HepG2 (cell line): ENCODE measurements at regions not wholly inside any gene's neighbourhood (a gene's known extent, or its start where the extent isn't known, plus 50 kb on each side); places are given as distances from the start of the nearest gene placed in this dataset.

ENCODE experiments used
- ATAC-seq: fragments of 200-7000 bp; cut with Tn5 transposase; 3 replicates; pipeline ENCODE4 v1.9.1; 2020; ENCODE audit warnings: mild to moderate bottlenecking, moderate library complexity
- BruUV-seq: library from RNA; stranded (reverse); fragments of 400-500 nt; replicated peaks from 2 replicates; lab custom pipeline; 2021; lab: Mats Ljungman, UMichigan
- CTCF ChIA-PET: fragments of 300-600 bp; formaldehyde crosslinking; extraction: SDS; loops from one replicate; lab custom pipeline; 2021; ENCODE audit warnings: low total read pairs, inconsistent platforms, low intra/inter-chr PET ratio; lab: Yijun Ruan, JAX
- POLR2A ChIA-PET: fragments of 350-600 bp; sonication (Branson Sonifier 250); formaldehyde crosslinking; loops from one replicate; lab custom pipeline; 2020; ENCODE audit warnings: antibody characterized with exemption, inconsistent platforms; lab: Yijun Ruan, JAX
- DNase-seq: peaks from one replicate; pipeline ENCODE4 v3.0.0-alpha.2; 2015; ENCODE audit warnings: low spot score
- FAIRE-seq: peaks from 3 replicates; lab custom pipeline; 2011; peaks lifted over from hg19 to GRCh38; lab: Jason Lieb, UNC
- H2AFZ ChIP-seq: one replicate; pipeline ENCODE4 v1.6.1; 2011; ENCODE audit warnings: low read length, inconsistent platforms
- H3K27ac ChIP-seq: fragments of 300-600 bp; 3 replicates; pipeline ENCODE4 v1.8.0; 2011; ENCODE audit warnings: mixed run types, mild to moderate bottlenecking, mixed read lengths, low read length, inconsistent platforms; ENCODE audit not compliant: insufficient read depth; ENCODE audit errors: extremely low read length
- H3K27me3 ChIP-seq, 2 experiments: fragments of 200-600 bp in 1 of 2; 2 replicates in 1 of 2; 3 replicates in 1 of 2; pipeline versions ENCODE4 v1.6.0 to v1.8.0; 2011; ENCODE audit warnings: low read length in 2 of 2, mild to moderate bottlenecking in 2 of 2, moderate library complexity in 2 of 2, inconsistent platforms in 1 of 2; ENCODE audit not compliant: insufficient read depth in 2 of 2, control insufficient read depth in 1 of 2
- H3K36me3 ChIP-seq, 2 experiments: fragments of 200-600 bp in 1 of 2; replicated peaks in 1 of 2; 2 replicates in 1 of 2; 3 replicates in 1 of 2; pipeline versions ENCODE4 v1.5.1 to v1.8.0; 2011; ENCODE audit warnings: low read length in 2 of 2, inconsistent platforms in 1 of 2; ENCODE audit not compliant: insufficient read depth in 2 of 2, control insufficient read depth in 1 of 2
- H3K4me1 ChIP-seq: 2 replicates; pipeline ENCODE4 v1.5.1; 2012; ENCODE audit warnings: low read length, inconsistent platforms; ENCODE audit not compliant: insufficient read depth
- H3K4me2 ChIP-seq: 2 replicates; pipeline ENCODE4 v1.6.0; 2011; ENCODE audit warnings: low read depth, low read length, inconsistent platforms
- H3K4me3 ChIP-seq, 3 experiments: fragments of 200-600 bp in 1 of 3; sonication (generic), shearing (Covaris generic) in 1 of 3; replicated peaks in 1 of 3; 2 replicates each; pipeline ENCODE4 v1.5.1; 2011 to 2016; ENCODE audit warnings: low read length in 3 of 3, inconsistent platforms in 2 of 3, low read depth in 2 of 3, mild to moderate bottlenecking in 2 of 3, control low read depth in 1 of 3, mixed read lengths in 1 of 3; ENCODE audit not compliant: insufficient read depth in 1 of 3
- H3K79me2 ChIP-seq: one replicate; pipeline ENCODE4 v1.6.1; 2011; ENCODE audit warnings: low read length, inconsistent platforms; ENCODE audit not compliant: insufficient read depth
- H3K9ac ChIP-seq: 2 replicates; pipeline ENCODE4 v1.6.0; 2011; ENCODE audit warnings: mild to moderate bottlenecking, low read depth, low read length, inconsistent platforms; ENCODE audit not compliant: insufficient read depth
- H3K9me3 ChIP-seq: 2 replicates; pipeline ENCODE4 v1.5.1; 2012; ENCODE audit warnings: mild to moderate bottlenecking, low read length
- H4K20me1 ChIP-seq: 2 replicates; pipeline ENCODE4 v1.6.0; 2011; ENCODE audit warnings: inconsistent platforms, mild to moderate bottlenecking, low read length, moderate library complexity; ENCODE audit not compliant: insufficient read depth
- ERF ChIP-seq: IDR thresholded peaks from 2 replicates; pipeline ENCODE4 v1.6.1; 2018; ENCODE audit warnings: missing biosample characterization, missing genetic modification reagents
- ETV5 ChIP-seq: IDR thresholded peaks from 2 replicates; pipeline ENCODE4 v1.6.1; 2018; ENCODE audit warnings: missing biosample characterization, missing genetic modification reagents, inconsistent platforms, borderline replicate concordance
- FOXP1 ChIP-seq, 2 experiments: fragments of 450-650 bp in 1 of 2; IDR thresholded peaks; 2 replicates each; pipeline ENCODE4 v1.6.1; 2017 to 2018; ENCODE audit warnings: antibody characterized with exemption in 1 of 2
- HOXD1 ChIP-seq: sonication (generic); formaldehyde crosslinking; IDR thresholded peaks from 2 replicates; pipeline ENCODE4 v1.5.0; 2020; ENCODE audit warnings: missing genetic modification reagents
- MED1 ChIP-seq: sonication (generic); formaldehyde crosslinking; IDR thresholded peaks from 2 replicates; pipeline ENCODE4 v1.4.0; 2020; ENCODE audit warnings: missing genetic modification reagents
- NFYC ChIP-seq: IDR thresholded peaks from 2 replicates; pipeline ENCODE4 v1.6.1; 2016; ENCODE audit warnings: missing genetic modification reagents, missing compliant biosample characterization
- NKX3-1 ChIP-seq: sonication (generic); formaldehyde crosslinking; IDR thresholded peaks from 2 replicates; pipeline ENCODE4 v1.5.0; 2020; ENCODE audit warnings: missing genetic modification reagents
- POGZ ChIP-seq: sonication (generic); formaldehyde crosslinking; IDR thresholded peaks from 2 replicates; pipeline ENCODE4 v1.4.0; 2020; ENCODE audit warnings: mild to moderate bottlenecking, missing genetic modification reagents
- ZNF136 ChIP-seq: sonication (generic); formaldehyde crosslinking; IDR thresholded peaks from 2 replicates; pipeline ENCODE4 v1.8.1; 2022; ENCODE audit warnings: low read depth, mild to moderate bottlenecking, moderate library complexity, missing genetic modification reagents
- ZNF17 ChIP-seq: sonication (generic); formaldehyde crosslinking; IDR thresholded peaks from 2 replicates; pipeline ENCODE4 v1.5.0; 2020; ENCODE audit warnings: mild to moderate bottlenecking, missing genetic modification reagents
- ZNF224 ChIP-seq: sonication (generic); formaldehyde crosslinking; IDR thresholded peaks from 2 replicates; pipeline ENCODE4 v1.5.0; 2020; ENCODE audit warnings: mild to moderate bottlenecking, missing genetic modification reagents
- ZNF354B ChIP-seq: sonication (generic); formaldehyde crosslinking; IDR thresholded peaks from 2 replicates; pipeline ENCODE4 v1.8.0; 2022; ENCODE audit warnings: mild to moderate bottlenecking, missing genetic modification reagents
- ZNF484 ChIP-seq: sonication (generic); formaldehyde crosslinking; IDR thresholded peaks from 2 replicates; pipeline ENCODE4 v1.5.1; 2020; ENCODE audit warnings: mild to moderate bottlenecking, low read depth, missing genetic modification reagents, borderline replicate concordance
- ZNF547 ChIP-seq: sonication (generic); formaldehyde crosslinking; IDR thresholded peaks from 2 replicates; pipeline ENCODE4 v1.5.1; 2020; ENCODE audit warnings: mild to moderate bottlenecking, missing genetic modification reagents
- ZNF883 ChIP-seq: sonication (generic); formaldehyde crosslinking; IDR thresholded peaks from 2 replicates; pipeline ENCODE4 v1.5.1; 2020; ENCODE audit warnings: mild to moderate bottlenecking, missing genetic modification reagents; ENCODE audit errors: not compliant biosample characterization
- in situ Hi-C: cut with HindIII; loops from 2 replicates; pipeline ENCODE4 v1.10.0; 2017; ENCODE audit warnings: low pct_unique_long_range_greater_than_20kb; ENCODE audit not compliant: extremely low pct_ligation_motif_present
- intact Hi-C: fragments of 100-400 bp; cut with micrococcal nuclease; formaldehyde crosslinking; loops from one replicate; pipeline ENCODE4 v1.10.0; 2022; ENCODE audit not compliant: unreplicated experiment
- TF ChIP-seq, protein P1 (sequence below): IDR thresholded peaks from 2 replicates; pipeline ENCODE4 v1.6.1; 2016; ENCODE audit warnings: missing biosample characterization, missing genetic modification reagents, low read depth

DNA sequence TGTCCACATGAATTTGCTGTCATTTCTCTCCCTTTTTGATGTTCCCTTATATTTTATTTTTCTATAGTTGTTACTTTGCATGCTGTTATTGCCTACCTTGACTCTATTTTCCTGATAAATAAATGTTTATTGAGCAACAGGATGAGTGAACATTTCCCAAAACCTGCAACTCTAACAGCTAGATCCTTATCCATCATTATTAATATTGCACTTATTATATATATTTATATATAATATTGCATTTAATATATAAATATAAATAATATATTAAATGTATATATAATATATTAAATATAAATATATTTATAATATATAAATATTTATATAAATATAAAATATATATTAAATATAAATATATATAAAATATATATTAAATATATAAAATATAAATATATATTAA, 436.1 kb upstream of the MMADHC start:
- Histone ChIP-seq H3K9me3 (no peaks in the 10 kb centered on the region), H3K4me2 (no peak overlapping the region), H3K79me2 (no peaks in the 10 kb centered on the region), H3K27ac (no peak overlapping the region), H3K27me3 (no peaks in the 10 kb centered on the region), H4K20me1 (no peaks in the 10 kb centered on the region), H3K9ac (no peak overlapping the region), H2AFZ (no peak overlapping the region), H3K4me3 (no peak overlapping the region), H3K4me1 (no peaks in the 10 kb centered on the region), H3K36me3 (no peaks in the 10 kb centered on the region)
- POLR2A ChIA-PET: no interaction called here
- CTCF ChIA-PET: no interaction called here
- in situ Hi-C loops: no loop called here
- FAIRE-seq: no peak
- intact Hi-C loops: no loop called here
- no TSS peak for BruUV-seq
- no peak for TF ChIP-seq ERF (CRISPR knock-in tag)
- no peak for TF ChIP-seq FOXP1 (IDR thresholded peaks at IDR 0.05)
- no peak for TF ChIP-seq FOXP1 (CRISPR knock-in tag; IDR thresholded peaks at IDR 0.05)
- TF ChIP-seq ZNF883 (CRISPR knock-in tag): no peak
- TF ChIP-seq ZNF547 (CRISPR knock-in tag): no peak
- no peak for TF ChIP-seq ZNF17 (CRISPR knock-in tag)
- TF ChIP-seq HOXD1 (CRISPR knock-in tag): no peak
- TF ChIP-seq ZNF484: no peak
- TF ChIP-seq ZNF354B (CRISPR knock-in tag): no peak
- TF ChIP-seq MED1: no peak
- no peak for TF ChIP-seq ZNF136 (CRISPR knock-in tag)
- TF ChIP-seq ETV5: no peak
- TF ChIP-seq, protein P1, sequence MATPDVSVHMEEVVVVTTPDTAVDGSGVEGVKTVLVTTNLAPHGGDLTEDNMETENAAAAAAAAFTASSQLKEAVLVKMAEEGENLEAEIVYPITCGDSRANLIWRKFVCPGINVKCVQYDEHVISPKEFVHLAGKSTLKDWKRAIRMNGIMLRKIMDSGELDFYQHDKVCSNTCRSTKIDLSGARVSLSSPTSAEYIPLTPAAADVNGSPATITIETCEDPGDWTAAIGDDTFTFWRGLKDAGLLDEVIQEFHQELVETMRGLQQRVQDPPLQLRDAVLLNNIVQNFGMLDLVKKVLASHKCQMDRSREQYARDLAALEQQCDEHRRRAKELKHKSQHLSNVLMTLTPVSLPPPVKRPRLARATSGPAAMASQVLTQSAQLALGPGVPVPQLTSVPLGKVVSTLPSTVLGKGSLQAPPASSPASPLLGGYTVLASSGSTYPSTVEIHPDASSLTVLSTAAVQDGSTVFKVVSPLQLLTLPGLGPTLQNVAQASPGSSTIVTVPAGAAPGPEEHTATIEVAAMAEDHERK: no peak
- TF ChIP-seq ZNF224: no peak
- TF ChIP-seq NKX3-1 (CRISPR knock-in tag): no peak
- TF ChIP-seq POGZ: no peak
- TF ChIP-seq NFYC (CRISPR knock-in tag): no peak
- TF ChIP-seq, all 625 proteins: peak for 0
- no peak for ATAC-seq
- DNase-seq: no peak
